Central memory CD4-positive, alpha-beta T cell (primary cell): ENCODE measurements at regions not wholly inside any gene's neighbourhood (a gene's known extent, or its start where the extent isn't known, plus 50 kb on each side); places are given as distances from the start of the nearest gene placed in this dataset.
"Not testable (repeated sequence)": the region's sequence is repeated elsewhere in the genome, so short reads cannot be mapped to it uniquely, and the experiment has no call there.

ENCODE experiments used
- DNase-seq: peaks from one replicate; pipeline ENCODE4 v3.0.0; 2022

DNA sequence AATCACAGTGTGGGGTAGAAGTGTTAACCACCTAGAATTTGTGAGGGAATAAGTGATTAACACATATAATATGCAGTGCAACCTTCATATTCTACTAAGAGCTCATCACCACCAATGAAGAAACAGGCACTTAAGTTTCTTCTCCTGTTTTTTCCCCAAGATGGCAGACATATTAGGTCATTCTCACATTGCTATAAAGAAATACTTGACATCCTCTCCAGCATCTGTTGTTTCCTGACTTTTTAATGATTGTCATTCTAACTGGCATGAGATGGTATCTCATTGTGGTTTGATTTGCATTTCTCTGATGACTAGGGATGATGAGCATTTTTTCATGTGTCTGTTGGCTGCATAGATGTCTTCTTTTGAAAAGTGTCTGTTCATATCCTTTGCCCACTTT is 301.5 kb upstream of the CLEC14A start:
- DNase-seq = not testable (repeated sequence)

- no peak for DNase-seq
These were observed 300.4 kb upstream of the CLEC14A start for GRCh38 chr14:38556252-38556651.

- DNase-seq = no peak
These were observed 298.1 kb upstream of the CLEC14A start for GRCh38 chr14:38554026-38554425.

- no peak for DNase-seq
These were observed 297.7 kb upstream of the CLEC14A start for GRCh38 chr14:38553586-38553985.

- DNase-seq = no peak
These were observed 293.7 kb upstream of the CLEC14A start for GRCh38 chr14:38549564-38549963.

- DNase-seq = no peak
These were observed 292.1 kb upstream of the CLEC14A start for GRCh38 chr14:38547961-38548490.

DNA sequence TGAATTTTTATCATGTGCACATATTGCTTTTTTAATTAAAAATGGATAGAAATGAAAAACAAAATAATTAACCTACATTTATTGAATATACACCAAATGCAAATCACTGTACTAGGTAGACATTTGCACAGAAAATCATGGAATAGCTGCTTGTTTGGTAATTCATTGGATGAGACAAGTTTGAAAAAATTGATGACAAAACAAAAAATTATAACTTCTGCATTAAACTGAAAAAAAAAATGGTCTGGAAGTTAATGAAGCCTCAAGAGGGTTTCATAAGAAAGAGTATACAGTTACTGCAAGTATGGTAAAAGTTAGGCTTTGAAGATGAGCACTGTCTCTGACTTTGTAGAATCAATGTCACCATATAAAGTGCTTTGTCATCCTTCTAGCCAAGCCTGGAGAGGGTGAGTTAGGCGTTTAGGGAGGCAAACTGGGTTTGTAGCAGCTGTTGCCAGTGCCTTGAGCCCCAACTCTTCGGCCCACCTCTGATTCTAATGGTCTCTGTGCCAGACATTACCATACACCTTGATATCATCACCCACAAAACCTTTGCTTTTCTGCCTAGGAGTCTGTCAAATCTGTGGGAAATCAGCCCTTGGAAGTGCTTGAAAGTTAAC is 291.1 kb upstream of the CLEC14A start:
- DNase-seq = no peak

DNA sequence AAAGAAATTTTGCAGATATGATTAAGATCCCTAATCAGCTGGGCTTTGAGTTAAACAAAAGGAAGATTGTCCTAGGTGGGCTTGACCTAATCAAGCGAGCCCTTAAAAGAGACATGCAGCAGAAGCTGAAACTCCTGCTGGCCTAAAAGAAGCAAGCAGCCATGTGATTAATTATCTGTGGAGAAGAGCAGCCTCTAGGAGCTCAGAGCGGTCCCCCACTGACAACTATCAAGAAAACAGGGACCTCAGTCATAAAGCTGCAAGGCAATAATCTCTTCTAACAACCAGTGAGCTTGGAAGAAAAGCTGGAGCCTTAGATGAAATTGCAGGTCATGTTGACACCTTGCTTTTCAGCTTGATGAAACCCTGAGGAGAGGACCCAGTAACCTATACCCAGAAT is 288.9 kb upstream of the CLEC14A start:
- no peak for DNase-seq

DNA sequence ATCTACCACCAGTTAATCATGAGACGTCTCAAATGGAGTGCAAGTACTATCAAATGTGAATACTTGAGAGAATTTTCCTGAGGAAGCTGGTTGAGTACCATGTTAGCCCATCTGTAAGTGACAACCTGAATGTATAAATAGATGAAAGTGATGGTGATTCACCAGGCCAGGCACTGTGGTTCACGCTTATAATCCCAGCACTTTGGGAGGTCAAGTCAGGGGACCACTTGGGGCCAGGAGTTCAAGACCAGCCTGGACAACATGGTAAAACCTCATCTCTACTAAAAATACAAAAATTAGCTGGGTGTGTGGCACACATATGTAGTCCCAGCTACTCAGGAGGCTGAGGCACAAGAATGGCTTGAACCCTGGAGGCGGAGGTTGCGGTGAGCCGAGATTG is 288.0 kb upstream of the CLEC14A start:
- not testable (repeated sequence) for DNase-seq

GRCh38 chr14:38538053-38538452 is 282.2 kb upstream of the CLEC14A start:
- DNase-seq = not testable (repeated sequence)

GRCh38 chr14:38536376-38537038 is 280.6 kb upstream of the CLEC14A start:
- DNase-seq = no peak

- no peak for DNase-seq
These were observed 272.7 kb upstream of the CLEC14A start for GRCh38 chr14:38528582-38528981.

DNA sequence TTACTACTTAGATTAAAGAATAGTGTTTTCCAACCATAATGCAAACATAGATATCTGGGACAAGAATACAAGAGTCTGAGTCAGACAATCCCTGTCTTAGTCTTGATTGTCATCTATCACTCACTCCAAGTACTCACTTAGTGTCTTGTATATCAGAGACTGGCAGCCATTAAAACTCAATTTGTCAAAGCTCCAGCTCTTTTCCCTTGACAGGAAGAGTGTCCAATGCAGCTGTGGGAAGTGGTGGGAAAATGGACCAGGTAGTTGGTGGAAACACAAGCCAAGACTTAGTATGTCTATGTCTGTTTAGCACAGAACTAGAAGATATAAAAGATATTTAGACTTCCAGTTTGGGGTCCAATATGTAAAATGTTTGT is 271.6 kb upstream of the CLEC14A start:
- no peak for DNase-seq

DNA sequence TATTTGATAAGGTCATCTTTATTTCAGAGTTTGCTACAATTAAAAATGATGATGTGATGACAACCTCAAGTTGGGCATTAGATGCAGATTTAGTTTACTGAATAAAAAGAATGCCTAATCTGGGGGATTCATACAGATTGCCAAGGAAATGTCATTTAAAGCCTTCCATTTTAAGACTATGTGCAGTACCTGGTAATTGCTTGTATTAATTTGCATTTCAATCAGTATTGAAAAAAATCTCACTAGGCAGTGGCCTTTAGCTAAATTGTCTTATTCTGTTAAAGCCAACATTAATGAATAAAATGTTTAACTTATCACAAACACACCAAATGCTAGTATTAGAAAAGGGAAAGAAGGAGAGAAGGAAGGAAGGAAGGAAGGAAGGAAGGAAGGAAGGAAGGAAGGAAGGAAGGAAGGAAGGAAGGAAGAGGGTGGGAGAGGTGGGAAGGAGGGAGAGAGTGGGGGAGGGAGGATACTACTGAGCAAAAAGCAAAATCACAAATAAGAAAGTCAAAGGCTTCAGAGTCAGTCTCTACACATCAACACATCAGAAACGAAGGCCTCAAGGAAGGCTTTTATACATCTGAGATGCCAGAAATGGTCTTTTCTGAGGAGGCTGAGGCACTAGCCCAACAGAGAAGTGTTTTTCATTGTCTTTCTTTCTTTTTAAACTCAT is 271.1 kb upstream of the CLEC14A start:
- no peak for DNase-seq

DNA sequence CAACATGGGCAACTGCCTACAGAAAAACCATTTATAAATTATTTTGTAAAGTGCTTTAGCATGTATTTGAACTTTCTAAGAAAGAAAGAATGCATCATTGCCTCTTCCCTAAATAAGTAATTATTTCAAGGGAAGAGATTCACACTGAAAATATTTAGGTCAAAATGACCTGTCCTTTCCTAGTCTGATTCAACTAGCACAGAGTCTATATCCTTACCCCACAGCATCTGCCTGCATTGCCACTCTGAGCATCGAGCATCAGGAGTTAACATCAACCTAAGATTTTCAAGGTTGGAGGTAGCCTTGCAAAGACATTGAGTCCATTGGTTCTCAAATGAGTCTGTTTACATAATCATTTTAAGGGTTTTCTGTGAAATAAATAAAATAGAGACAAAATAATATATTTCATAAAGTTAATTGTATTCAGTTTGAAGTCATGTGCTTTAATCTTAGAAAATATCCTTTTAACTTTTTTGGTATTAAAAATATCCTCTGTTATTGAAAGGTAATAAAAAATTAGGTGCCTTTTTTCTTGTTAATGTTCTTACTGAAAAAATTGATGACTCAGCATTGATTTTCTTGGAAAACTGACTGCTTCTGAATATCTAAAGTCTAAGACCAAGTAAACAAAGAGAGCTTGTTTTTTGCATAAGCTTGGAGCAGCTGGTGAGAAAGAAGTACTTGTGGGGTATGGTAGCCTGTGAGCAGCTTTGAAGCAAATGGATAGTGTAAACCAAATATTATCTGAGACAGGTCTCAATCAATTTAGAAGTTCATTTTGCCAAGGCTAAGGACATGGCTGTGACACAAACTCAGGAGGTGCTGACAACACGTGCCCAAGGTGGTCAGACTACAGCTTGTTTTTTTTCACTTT is 269.0 kb upstream of the CLEC14A start:
- no peak for DNase-seq

GRCh38 chr14:38522724-38523123 is 266.8 kb upstream of the CLEC14A start:
- DNase-seq = no peak

DNA sequence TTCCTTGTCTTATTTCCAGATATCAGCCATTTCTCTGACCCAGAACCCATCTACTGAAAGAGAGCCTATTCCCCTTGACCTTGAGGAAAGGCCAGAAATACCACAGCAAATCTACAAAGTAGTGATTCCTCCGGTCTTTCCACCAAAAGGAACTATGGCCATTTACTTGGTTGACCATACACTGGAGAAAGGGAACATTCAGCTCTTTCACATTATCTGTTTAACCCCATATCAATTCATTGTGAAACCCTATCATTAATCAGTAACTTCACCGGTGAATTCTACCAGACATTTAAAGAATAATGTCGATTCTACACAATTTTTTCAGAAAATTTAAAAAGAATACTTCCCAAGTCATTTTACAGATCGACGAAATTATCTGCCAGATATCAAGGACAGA is 265.7 kb upstream of the CLEC14A start:
- no peak for DNase-seq

- no peak for DNase-seq
These were observed 261.5 kb upstream of the CLEC14A start for GRCh38 chr14:38517426-38517825.

DNA sequence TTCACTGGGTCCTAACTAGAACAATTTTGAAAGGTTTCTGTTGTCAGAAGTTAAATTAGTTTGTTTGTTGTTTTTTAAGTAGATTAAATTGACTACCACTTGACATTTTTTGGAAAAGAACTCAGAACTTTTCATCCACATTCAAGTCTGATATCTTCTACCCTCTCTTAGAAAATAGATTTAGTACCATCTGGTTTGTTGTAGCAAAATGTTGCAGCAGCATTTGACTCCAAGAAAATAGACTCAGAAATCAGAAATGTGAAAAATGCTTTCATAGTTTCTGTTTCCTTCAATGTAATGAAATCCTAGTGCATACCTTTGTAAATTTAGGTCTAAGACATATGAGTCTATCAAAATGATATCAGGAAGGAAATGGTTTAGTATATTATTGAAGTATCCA is 256.3 kb upstream of the CLEC14A start:
- no peak for DNase-seq

DNA sequence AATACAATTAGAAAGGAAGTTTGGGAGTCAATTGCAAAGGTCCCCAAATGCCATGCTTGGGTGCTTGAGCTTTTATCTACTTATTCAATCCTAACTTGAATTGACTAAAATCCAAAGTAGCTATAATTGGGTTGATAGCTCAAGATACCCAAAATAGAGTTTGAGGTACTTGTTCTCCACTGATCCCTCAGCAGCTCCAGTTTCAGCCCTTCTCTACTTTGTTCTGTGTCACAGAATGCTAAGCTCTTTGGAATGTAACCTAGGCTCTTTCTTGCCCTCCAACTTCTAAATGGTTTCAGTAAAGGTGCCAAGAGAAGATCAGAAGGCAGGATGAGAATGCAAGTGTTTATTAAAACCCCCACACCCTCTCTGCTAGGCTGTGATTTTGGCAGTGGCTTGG is 251.4 kb upstream of the CLEC14A start:
- DNase-seq = no peak

DNA sequence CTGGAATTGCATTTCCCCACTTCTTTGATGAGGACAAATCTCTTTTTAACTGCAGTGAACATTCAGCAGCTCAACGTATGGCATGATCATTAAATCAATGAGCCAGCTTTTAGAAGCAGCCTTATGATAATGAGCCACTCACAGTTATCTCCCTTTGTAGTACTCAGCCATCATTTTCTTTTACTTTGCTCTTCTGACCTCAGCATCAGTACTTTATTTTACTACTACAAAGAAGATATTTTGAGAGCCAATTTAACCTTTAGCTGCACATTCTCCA is 250.0 kb upstream of the CLEC14A start:
- DNase-seq = no peak

GRCh38 chr14:38505221-38505972 is 249.5 kb upstream of the CLEC14A start:
- no peak for DNase-seq

DNA sequence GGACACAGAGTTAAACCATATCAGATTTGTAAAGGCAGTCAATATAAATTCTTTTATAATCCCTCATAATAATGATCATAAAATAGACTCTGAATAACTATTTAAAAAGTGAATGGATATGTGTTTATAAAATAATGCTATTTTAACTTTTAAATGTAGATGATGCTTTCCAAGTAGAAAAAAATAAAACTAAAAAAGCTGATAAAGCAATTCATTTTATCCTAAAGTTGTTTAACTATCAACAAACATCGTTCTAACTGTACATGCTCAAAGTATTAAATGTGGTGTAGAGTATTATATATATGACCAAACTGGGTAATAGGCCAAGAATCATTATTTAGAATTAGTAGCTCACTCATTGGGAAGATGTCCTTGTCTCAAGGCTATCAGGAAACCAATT is 248.3 kb upstream of the CLEC14A start:
- no peak for DNase-seq
